ENCODE measurements at regions not wholly inside any gene's neighbourhood (a gene's known extent, or its start where the extent isn't known, plus 50 kb on each side); places are given as distances from the start of the nearest gene placed in this dataset.
"Not testable (repeated sequence)": the region's sequence is repeated elsewhere in the genome, so short reads cannot be mapped to it uniquely, and the experiment has no call there.

GRCh38 chr4:111930659-111931058 is 214.6 kb upstream of the FAM241A start:
- no peak for DNase-seq

- no peak for DNase-seq
These were observed 211.6 kb upstream of the FAM241A start for GRCh38 chr4:111933703-111934102.

- no peak for DNase-seq
These were observed 210.9 kb upstream of the FAM241A start for GRCh38 chr4:111934314-111934713.

GRCh38 chr4:111937368-111937767 is 207.9 kb upstream of the FAM241A start:
- peak; percentile 7 for DNase-seq

- DNase-seq: no peak
These were observed 203.3 kb upstream of the FAM241A start for GRCh38 chr4:111941957-111942356.

- no peak for DNase-seq
These were observed 201.5 kb upstream of the FAM241A start for GRCh38 chr4:111943796-111944203.

GRCh38 chr4:111945014-111945413 is 200.2 kb upstream of the FAM241A start:
- DNase-seq: no peak

- DNase-seq: no peak
These were observed 198.5 kb upstream of the FAM241A start for GRCh38 chr4:111946800-111947199.

GRCh38 chr4:111952688-111953087 is 192.6 kb upstream of the FAM241A start:
- no peak for DNase-seq

GRCh38 chr4:111954550-111954949 is 190.7 kb upstream of the FAM241A start:
- no peak for DNase-seq

GRCh38 chr4:111955001-111955400 is 190.3 kb upstream of the FAM241A start:
- DNase-seq: no peak

GRCh38 chr4:111957116-111957515 is 188.1 kb upstream of the FAM241A start:
- DNase-seq: no peak

GRCh38 chr4:111957997-111958396 is 187.3 kb upstream of the FAM241A start:
- no peak for DNase-seq

GRCh38 chr4:111959222-111959621 is 186.0 kb upstream of the FAM241A start:
- DNase-seq: no peak

GRCh38 chr4:111960241-111960667 is 185.0 kb upstream of the FAM241A start:
- no peak for DNase-seq

GRCh38 chr4:111961026-111961425 is 184.2 kb upstream of the FAM241A start:
- DNase-seq: not testable (repeated sequence)

- DNase-seq: no peak
These were observed 183.4 kb upstream of the FAM241A start for GRCh38 chr4:111961809-111962208.

GRCh38 chr4:111963158-111963700 is 182.0 kb upstream of the FAM241A start:
- DNase-seq: no peak

- no peak for DNase-seq
These were observed 167.8 kb upstream of the FAM241A start for GRCh38 chr4:111977419-111977965.

- no peak for DNase-seq
These were observed 165.3 kb upstream of the FAM241A start for GRCh38 chr4:111979921-111980320.

- no peak for DNase-seq
These were observed 163.2 kb upstream of the FAM241A start for GRCh38 chr4:111982089-111982488.

GRCh38 chr4:111984169-111984819 is 161.0 kb upstream of the FAM241A start:
- no peak for DNase-seq

- no peak for DNase-seq
These were observed 159.8 kb upstream of the FAM241A start for GRCh38 chr4:111985426-111985825.

- no peak for DNase-seq
These were observed 159.2 kb upstream of the FAM241A start for GRCh38 chr4:111986095-111986494.

- no peak for DNase-seq
These were observed 156.7 kb upstream of the FAM241A start for GRCh38 chr4:111988514-111988913.
